K562 (cell line): ENCODE measurements at regions not wholly inside any gene's neighbourhood (a gene's known extent, or its start where the extent isn't known, plus 50 kb on each side); places are given as distances from the start of the nearest gene placed in this dataset.

Source experiments
- ATAC-seq: fragments of 200-7000 bp; cut with Tn5 transposase; 3 replicates; pipeline ENCODE4 v1.9.1; 2020; ENCODE audit warnings: moderate library complexity
- BruUV-seq: library from RNA; stranded (reverse); fragments of 400-500 nt; replicated peaks from 2 replicates; lab custom pipeline; 2021; lab: Mats Ljungman, UMichigan
- CTCF ChIA-PET: fragments of 300-600 bp; formaldehyde crosslinking; extraction: SDS; loops from one replicate; lab custom pipeline; 2021; ENCODE audit warnings: low intra/inter-chr PET ratio; lab: Yijun Ruan, JAX
- POLR2A ChIA-PET: fragments of 300-600, 350-650 bp; sonication (Branson Sonifier 250); formaldehyde crosslinking; extraction: SDS; loops from one replicate; lab custom pipeline; 2021; ENCODE audit warnings: antibody characterized with exemption, inconsistent platforms; lab: Yijun Ruan, JAX
- DNase-seq, 4 experiments: peaks; one replicate each; pipeline versions ENCODE4 v3.0.0 to v3.0.0-alpha.2; 2011 to 2018; ENCODE audit warnings: low spot score in 3 of 4, mixed read lengths in 3 of 4; ENCODE audit errors: extremely low read depth in 1 of 4
- FAIRE-seq: peaks from 2 replicates; lab custom pipeline; 2011; peaks lifted over from hg19 to GRCh38; lab: Jason Lieb, UNC
- H2AFZ ChIP-seq: 2 replicates; pipeline ENCODE4 v1.6.0; 2011; ENCODE audit warnings: low read depth, low read length, control low read depth, inconsistent platforms
- H3K27ac ChIP-seq: fragments of 200-600 bp; 3 replicates; pipeline ENCODE4 v1.8.0; 2011; ENCODE audit warnings: low read depth, mild to moderate bottlenecking, control low read depth, inconsistent platforms, low read length, moderate library complexity, mixed read lengths; ENCODE audit errors: extremely low read depth
- H3K27me3 ChIP-seq, 2 experiments: fragments of 300-600 bp in 1 of 2; 2 replicates in 1 of 2; 3 replicates in 1 of 2; pipeline versions ENCODE4 v1.6.0 to v1.8.0; 2011; ENCODE audit warnings: inconsistent platforms in 2 of 2, low read length in 2 of 2, mild to moderate bottlenecking in 1 of 2, mixed read lengths in 1 of 2, moderate library complexity in 1 of 2; ENCODE audit not compliant: control insufficient read depth in 2 of 2, insufficient read depth in 2 of 2
- H3K36me3 ChIP-seq: fragments of 300-600 bp; 3 replicates; pipeline ENCODE4 v1.8.0; 2011; ENCODE audit warnings: mild to moderate bottlenecking, low read length, inconsistent platforms; ENCODE audit not compliant: control insufficient read depth, insufficient read depth
- H3K4me1 ChIP-seq, 2 experiments: fragments of 200-600 bp in 1 of 2; replicated peaks in 1 of 2; 2 replicates in 1 of 2; 3 replicates in 1 of 2; pipeline versions ENCODE4 v1.5.1 to v1.8.0; 2011; ENCODE audit warnings: inconsistent platforms in 2 of 2, low read length in 2 of 2, mild to moderate bottlenecking in 1 of 2, mixed read lengths in 1 of 2, moderate library complexity in 1 of 2; ENCODE audit not compliant: control insufficient read depth in 2 of 2, insufficient read depth in 2 of 2
- H3K4me2 ChIP-seq: 2 replicates; pipeline ENCODE4 v1.6.1; 2011; ENCODE audit warnings: low read length, control low read depth, inconsistent platforms, mixed read lengths; ENCODE audit not compliant: insufficient read depth
- H3K4me3 ChIP-seq: fragments of 200-600 bp; sonication (generic), shearing (Covaris generic); 2 replicates; pipeline ENCODE4 v1.5.1; 2016; ENCODE audit warnings: control low read depth, inconsistent platforms
- H3K79me2 ChIP-seq: fragments of 200-600 bp; 3 replicates; pipeline ENCODE4 v1.8.0; 2011; ENCODE audit warnings: low read length, inconsistent platforms; ENCODE audit not compliant: control insufficient read depth, insufficient read depth
- H3K9ac ChIP-seq, 2 experiments: 2 replicates each; pipeline versions ENCODE4 v1.6.0 to v1.6.1; 2011; ENCODE audit warnings: low read depth in 2 of 2, low read length in 2 of 2, control low read depth in 1 of 2, inconsistent platforms in 1 of 2, mild to moderate bottlenecking in 1 of 2, mixed read lengths in 1 of 2; ENCODE audit not compliant: insufficient read depth in 1 of 2
- H3K9me1 ChIP-seq: one replicate; pipeline ENCODE4 v1.6.0; 2011; ENCODE audit warnings: inconsistent platforms, mild to moderate bottlenecking, low read length, moderate library complexity; ENCODE audit not compliant: control insufficient read depth, insufficient read depth
- H3K9me3 ChIP-seq: replicated peaks from 2 replicates; pipeline ENCODE4 v1.5.1; 2011; ENCODE audit warnings: low read depth, low read length, inconsistent platforms; ENCODE audit not compliant: control insufficient read depth, insufficient read depth
- H4K20me1 ChIP-seq: replicated peaks from 2 replicates; pipeline ENCODE4 v1.6.1; 2011; ENCODE audit warnings: low read length, inconsistent platforms, mixed read lengths; ENCODE audit not compliant: control insufficient read depth, insufficient read depth
- BRF1 ChIP-seq: IDR thresholded peaks from 3 replicates; pipeline ENCODE4 v1.6.1; 2011; ENCODE audit warnings: borderline replicate concordance, mild to moderate bottlenecking; ENCODE audit not compliant: insufficient read length; ENCODE audit errors: extremely low read depth
- ETS2 ChIP-seq: IDR thresholded peaks from 2 replicates; pipeline ENCODE4 v1.6.1; 2016; ENCODE audit warnings: borderline replicate concordance, missing genetic modification characterization, mild to moderate bottlenecking, moderate library complexity, missing compliant biosample characterization; ENCODE audit not compliant: poor library complexity, severe bottlenecking
- HSF4 ChIP-seq: fragments of 250-450 bp; sonication (Bioruptor Pico); IDR thresholded peaks from 2 replicates; pipeline ENCODE4 v2.1.2; 2022; ENCODE audit warnings: mild to moderate bottlenecking, moderate library complexity, borderline replicate concordance
- KLF6 ChIP-seq: fragments of 250-450 bp; sonication (Bioruptor Pico); IDR thresholded peaks from 2 replicates; pipeline ENCODE4 v1.4.0; 2020; ENCODE audit warnings: mild to moderate bottlenecking, moderate library complexity, borderline replicate concordance
- RBM22 ChIP-seq: fragments of 200-400 bp; formaldehyde crosslinking; IDR thresholded peaks from 2 replicates; pipeline ENCODE4 v1.6.1; 2018; ENCODE audit warnings: low read length, low read depth; ENCODE audit not compliant: poor library complexity, severe bottlenecking
- RFX7 ChIP-seq: fragments of 250-450 bp; sonication (Bioruptor Pico); IDR thresholded peaks from 2 replicates; pipeline ENCODE4 v1.5.1; 2021; ENCODE audit warnings: mild to moderate bottlenecking
- SOX6 ChIP-seq: fragments of 450-650 bp; IDR thresholded peaks from 2 replicates; pipeline ENCODE4 v1.6.1; 2014; ENCODE audit warnings: mild to moderate bottlenecking
- ZFP36 ChIP-seq: fragments of 150-350 bp; IDR thresholded peaks from 2 replicates; pipeline ENCODE4 v1.6.1; 2018; ENCODE audit warnings: low read length, low read depth; ENCODE audit not compliant: partially characterized antibody
- ZNF639 ChIP-seq, 2 experiments: fragments of 200-800 bp in 1 of 2; sonication (Bioruptor generic) in 1 of 2; sonication (generic) in 1 of 2; formaldehyde crosslinking in 1 of 2; IDR thresholded peaks in 1 of 2; conservative IDR thresholded peaks in 1 of 2; 2 replicates each; pipeline versions ENCODE4 v1.5.0 to v1.6.1; 2016 to 2020; ENCODE audit warnings: missing compliant biosample characterization in 1 of 2, missing genetic modification characterization in 1 of 2, missing genetic modification reagents in 1 of 2
- WGBS: fragments of 100-300 bp; shearing (Covaris generic); methylation state at CpG from one replicate; pipeline ENCODE4 v1.1.6; 2016; ENCODE audit warnings: low coverage, mixed read lengths; ENCODE audit not compliant: insufficient coverage; ENCODE audit errors: missing lambda C conversion rate; 5-methylcytosine and 5-hydroxymethylcytosine counted together
- in situ Hi-C: fragments of 300-500 bp; cut with MboI; formaldehyde crosslinking; loops from 4 replicates; pipeline ENCODE4 v1.15.0; 2018; ENCODE audit warnings: inconsistent platforms, mixed read lengths
- intact Hi-C: fragments of 100-400 bp; cut with micrococcal nuclease; formaldehyde crosslinking; loops from 2 replicates; pipeline ENCODE4 v1.14.2; 2022
- TF ChIP-seq, protein P1 (sequence below): fragments of 250-450 bp; sonication (Bioruptor Pico); IDR thresholded peaks from 2 replicates; pipeline ENCODE4 v1.5.0; 2021; ENCODE audit warnings: mild to moderate bottlenecking, moderate library complexity

DNA sequence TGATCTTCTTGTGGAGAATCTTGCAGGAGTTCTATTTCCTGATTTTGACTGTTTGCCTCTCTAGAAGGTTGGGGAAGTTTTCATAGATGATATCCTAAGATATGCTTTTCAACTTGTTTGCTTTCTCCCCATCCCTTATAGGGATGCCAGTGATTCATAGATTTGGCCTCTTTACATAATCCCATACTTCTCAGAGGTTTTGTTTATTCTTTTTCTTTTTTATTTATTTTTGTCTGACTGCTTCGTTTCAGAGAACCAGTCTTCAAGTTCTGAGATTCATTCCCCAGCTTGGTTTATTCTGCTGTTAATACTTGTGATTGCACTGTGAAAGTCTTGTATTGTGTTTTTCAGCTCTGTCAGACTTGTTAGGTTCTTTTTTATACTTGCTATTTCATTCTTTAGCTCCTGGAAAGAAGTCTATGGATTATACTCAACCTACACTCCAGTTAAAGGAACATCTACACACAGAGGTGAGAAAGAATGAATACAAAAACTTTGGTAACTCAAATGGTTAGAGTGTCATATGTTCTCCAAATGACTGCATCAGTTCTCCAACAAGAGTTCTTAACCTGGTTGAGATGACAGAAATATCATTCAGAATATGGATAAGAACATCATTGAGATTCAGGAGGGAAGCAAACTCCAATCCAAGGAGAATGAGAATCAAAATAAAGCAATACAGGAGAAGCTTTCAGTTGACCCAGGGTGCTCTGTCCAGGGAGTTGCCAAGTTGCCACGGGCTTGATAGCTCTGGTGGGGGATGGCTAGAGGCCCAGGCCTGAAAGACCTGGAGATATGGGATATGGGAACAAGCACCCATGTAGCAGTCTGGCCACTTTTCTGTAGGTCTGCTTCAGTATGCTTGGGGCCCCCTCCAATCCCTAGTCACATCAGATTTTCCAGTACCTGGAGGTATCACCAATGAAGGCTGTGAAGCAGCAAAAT is 150.3 kb downstream of the AHR start:
- Histone ChIP-seq H3K4me1 (no peaks in the 10 kb centered on the region), H3K27ac (no peak overlapping the region), H3K9me3 (no peaks in the 10 kb centered on the region), H3K79me2 (no peaks in the 10 kb centered on the region), H3K9ac (no peak overlapping the region), H4K20me1 (no peaks in the 10 kb centered on the region), H2AFZ (no peak overlapping the region), H3K27me3 (no peaks in the 10 kb centered on the region), H3K36me3 (no peaks in the 10 kb centered on the region), H3K4me3 (no peak overlapping the region), H3K4me2 (no peak overlapping the region), H3K9me1 (no peaks in the 10 kb centered on the region)
- ChIA-PET CTCF (no interaction called here), POLR2A (no interaction called here)
- TF ChIP-seq ZFP36 (no peak), RFX7 (CRISPR knock-in tag) (no peak), ETS2 (tag) (no peak), SOX6 (no peak), HSF4 (CRISPR knock-in tag) (no peak), BRF1 (no peak), ZNF639 (CRISPR knock-in tag; conservative IDR thresholded peaks at IDR 0.05 in 1 of 2, IDR thresholded peaks at IDR 0.05 in 1 of 2) (no peak), RBM22 (no peak), KLF6 (CRISPR knock-in tag) (no peak)
- TF ChIP-seq, protein P1, sequence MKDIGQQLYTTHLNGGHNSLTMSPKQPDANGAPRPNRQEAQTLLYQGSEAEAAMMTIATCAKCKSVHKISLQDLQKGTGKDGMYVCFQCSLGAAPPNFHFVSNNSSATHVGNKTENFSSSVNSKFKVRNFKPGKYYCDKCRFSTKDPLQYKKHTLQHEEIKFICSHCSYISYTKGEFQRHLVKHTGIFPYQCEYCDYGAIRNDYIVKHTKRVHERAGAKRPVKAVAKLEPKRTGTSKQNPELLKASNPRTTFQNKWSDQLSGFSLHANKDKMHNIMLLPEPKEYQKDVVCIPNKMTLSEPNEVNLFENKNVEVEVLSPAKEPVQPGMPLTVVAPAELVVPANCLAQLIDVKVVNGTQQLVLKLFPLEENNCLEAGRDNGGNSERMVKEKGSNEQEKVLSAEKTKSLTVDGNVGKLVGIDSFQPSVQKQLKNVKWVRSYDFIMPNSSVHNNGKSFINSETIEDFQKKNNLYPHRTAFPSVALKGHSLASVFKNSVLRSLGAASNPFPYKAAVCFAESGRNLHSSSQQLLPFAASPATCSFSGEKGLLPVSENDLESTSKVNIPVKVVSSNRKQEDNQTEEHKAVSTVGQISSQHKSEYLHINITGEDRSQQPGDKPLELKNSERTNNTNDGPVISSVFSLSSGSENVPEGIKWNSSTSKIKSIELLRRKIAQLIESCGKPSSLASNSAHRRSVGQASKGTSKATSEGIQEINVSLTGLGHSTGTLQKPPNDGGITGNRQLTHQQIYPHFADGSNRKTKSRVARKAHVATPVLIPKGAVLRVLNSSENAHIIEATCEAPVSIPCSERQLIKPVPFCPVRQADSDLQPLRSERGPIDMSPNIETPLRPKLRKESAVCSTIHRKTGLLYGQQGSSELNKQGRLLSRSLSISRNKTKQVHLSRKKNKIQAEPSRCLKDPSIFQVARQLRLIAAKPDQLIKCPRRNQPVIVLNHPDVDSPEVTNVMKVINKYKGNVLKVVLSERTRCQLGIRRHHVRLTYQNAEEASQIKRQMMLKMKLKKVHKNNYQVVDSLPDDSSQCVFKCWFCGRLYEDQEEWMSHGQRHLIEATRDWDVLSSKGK (CRISPR knock-in tag), result no peak
- in situ Hi-C loops (no loop called here), intact Hi-C loops (no loop called here)
- 0% methylated on average over 2 of the region's 2 CpGs for WGBS
- FAIRE-seq (no peak), DNase-seq (no peak), ATAC-seq (no peak)
- BruUV-seq, result no TSS peak
